ENCODE measurements at regions not wholly inside any gene's neighbourhood (a gene's known extent, or its start where the extent isn't known, plus 50 kb on each side); places are given as distances from the start of the nearest gene placed in this dataset.

- DNase-seq (ENCODE audit: low read depth in 2 of 2): no peak
Observed at GRCh38 chr3:66673293-66673692, 172.5 kb upstream of the LRIG1 start.

- DNase-seq (ENCODE audit: low read depth in 2 of 2): peak; percentile 49 to 76
Observed at GRCh38 chr3:66675366-66675765, 174.5 kb upstream of the LRIG1 start.

GRCh38 chr3:66692042-66692765 is 191.4 kb upstream of the LRIG1 start:
- peak in 1 of 2 donors; percentile 17 for DNase-seq (ENCODE audit: low read depth in 2 of 2)

- no peak for DNase-seq (ENCODE audit: low read depth in 2 of 2)
Observed at GRCh38 chr3:66692766-66693150, 191.9 kb upstream of the LRIG1 start.

- DNase-seq (ENCODE audit: low read depth in 2 of 2): peak in 1 of 2 donors; percentile 9
Observed at GRCh38 chr3:66693461-66694031, 192.7 kb upstream of the LRIG1 start.

- no peak for DNase-seq (ENCODE audit: low read depth in 2 of 2)
Observed at GRCh38 chr3:66702126-66702525, 201.3 kb upstream of the LRIG1 start.

GRCh38 chr3:66703501-66703900 is 202.7 kb upstream of the LRIG1 start:
- DNase-seq (ENCODE audit: low read depth in 2 of 2): no peak

- no peak for DNase-seq (ENCODE audit: low read depth in 2 of 2)
Observed at GRCh38 chr3:66705076-66705475, 204.3 kb upstream of the LRIG1 start.

- no peak for DNase-seq (ENCODE audit: low read depth in 2 of 2)
Observed at GRCh38 chr3:66706890-66707289, 206.1 kb upstream of the LRIG1 start.

GRCh38 chr3:66709532-66709931 is 208.7 kb upstream of the LRIG1 start:
- DNase-seq (ENCODE audit: low read depth in 2 of 2): no peak

GRCh38 chr3:66712210-66712609 is 211.4 kb upstream of the LRIG1 start:
- no peak for DNase-seq (ENCODE audit: low read depth in 2 of 2)

- DNase-seq (ENCODE audit: low read depth in 2 of 2): no peak
Observed at GRCh38 chr3:66713921-66714320, 213.1 kb upstream of the LRIG1 start.

GRCh38 chr3:66715806-66716205 is 215.0 kb upstream of the LRIG1 start:
- no peak for DNase-seq (ENCODE audit: low read depth in 2 of 2)

- DNase-seq (ENCODE audit: low read depth in 2 of 2): no peak
Observed at GRCh38 chr3:66717806-66718205, 217.0 kb upstream of the LRIG1 start.

GRCh38 chr3:66719796-66720356 is 219.1 kb upstream of the LRIG1 start:
- no peak for DNase-seq (ENCODE audit: low read depth in 2 of 2)

GRCh38 chr3:66720508-66720907 is 219.7 kb upstream of the LRIG1 start:
- DNase-seq (ENCODE audit: low read depth in 2 of 2): no peak

GRCh38 chr3:66722675-66723074 is 221.9 kb upstream of the LRIG1 start:
- peak in 1 of 2 donors; percentile 88 for DNase-seq (ENCODE audit: low read depth in 2 of 2)

GRCh38 chr3:66723231-66723630 is 222.4 kb upstream of the LRIG1 start:
- DNase-seq (ENCODE audit: low read depth in 2 of 2): no peak

GRCh38 chr3:66729687-66730393 is 229.0 kb upstream of the LRIG1 start:
- DNase-seq (ENCODE audit: low read depth in 2 of 2): no peak

GRCh38 chr3:66738625-66739365 is 238.0 kb upstream of the LRIG1 start:
- DNase-seq (ENCODE audit: low read depth in 2 of 2): no peak

GRCh38 chr3:66740260-66740659 is 239.4 kb upstream of the LRIG1 start:
- DNase-seq (ENCODE audit: low read depth in 2 of 2): no peak

GRCh38 chr3:66744521-66744920 is 243.7 kb upstream of the LRIG1 start:
- no peak for DNase-seq (ENCODE audit: low read depth in 2 of 2)

All from dermis microvascular lymphatic vessel endothelial cell (primary cell).